SK-N-SH (cell line): ENCODE measurements at regions not wholly inside any gene's neighbourhood (a gene's known extent, or its start where the extent isn't known, plus 50 kb on each side); places are given as distances from the start of the nearest gene placed in this dataset.

Source experiments
- EP300 ChIP-seq, 2 experiments: IDR thresholded peaks; 2 replicates each; pipeline versions ENCODE4 v1.4.0 to v1.6.1; 2012; ENCODE audit warnings: borderline replicate concordance in 1 of 2, low read depth in 1 of 2, low read length in 1 of 2
- JUND ChIP-seq: IDR thresholded peaks from 2 replicates; pipeline ENCODE4 v1.4.0; 2012
- MAX ChIP-seq: IDR thresholded peaks from 2 replicates; pipeline ENCODE4 v1.4.0; 2012; ENCODE audit warnings: low read depth
- MXI1 ChIP-seq: IDR thresholded peaks from 2 replicates; pipeline ENCODE4 v1.6.1; 2012; ENCODE audit warnings: mild to moderate bottlenecking, low read depth, low read length, improper control_type of control experiment
- NFIC ChIP-seq: IDR thresholded peaks from 2 replicates; pipeline ENCODE4 v1.4.0; 2012; ENCODE audit warnings: borderline replicate concordance
- TAF1 ChIP-seq: IDR thresholded peaks from 2 replicates; pipeline ENCODE4 v1.6.1; 2012; ENCODE audit warnings: low read depth, mild to moderate bottlenecking, low read length, moderate library complexity, borderline replicate concordance
- TF ChIP-seq, protein P1 (sequence below): fragments of 200-600 bp; sonication (generic); IDR thresholded peaks from 2 replicates; pipeline ENCODE4 v1.6.1; 2017; ENCODE audit warnings: antibody characterized with exemption, mild to moderate bottlenecking, moderate library complexity

DNA sequence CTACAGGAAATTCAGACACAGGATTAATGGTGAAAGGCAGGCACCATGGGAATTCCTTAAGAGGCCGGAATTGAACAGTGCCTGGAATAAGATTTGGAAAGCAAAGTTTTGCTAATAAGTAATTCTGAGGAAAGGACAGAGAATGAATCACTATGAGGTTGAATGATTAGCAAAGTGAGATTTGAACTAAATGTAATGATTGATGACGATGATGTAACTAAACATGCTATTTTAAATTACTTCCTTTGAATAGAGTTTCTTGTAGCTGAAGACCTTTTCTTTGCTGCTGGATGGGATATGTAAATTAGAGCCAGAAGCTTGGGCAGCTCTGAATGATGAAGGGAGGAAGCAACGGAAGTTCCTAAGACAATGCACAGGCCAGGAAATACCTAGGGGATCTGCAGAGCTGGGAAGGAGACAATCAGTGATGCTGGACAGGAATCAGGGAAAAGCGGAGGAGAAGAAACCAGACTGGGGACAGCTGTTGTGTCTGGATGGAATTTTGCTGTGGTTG is 482.0 kb downstream of the PSAT1 start:
- TF ChIP-seq TAF1 (no peak), MAX (no peak), EP300 (IDR thresholded peaks at IDR 0.05; ENCODE audit: borderline replicate concordance in 1 of 2, low read depth in 1 of 2, low read length in 1 of 2) (no peak), JUND (no peak), MXI1 (no peak), NFIC (no peak)
- TF ChIP-seq, protein P1, sequence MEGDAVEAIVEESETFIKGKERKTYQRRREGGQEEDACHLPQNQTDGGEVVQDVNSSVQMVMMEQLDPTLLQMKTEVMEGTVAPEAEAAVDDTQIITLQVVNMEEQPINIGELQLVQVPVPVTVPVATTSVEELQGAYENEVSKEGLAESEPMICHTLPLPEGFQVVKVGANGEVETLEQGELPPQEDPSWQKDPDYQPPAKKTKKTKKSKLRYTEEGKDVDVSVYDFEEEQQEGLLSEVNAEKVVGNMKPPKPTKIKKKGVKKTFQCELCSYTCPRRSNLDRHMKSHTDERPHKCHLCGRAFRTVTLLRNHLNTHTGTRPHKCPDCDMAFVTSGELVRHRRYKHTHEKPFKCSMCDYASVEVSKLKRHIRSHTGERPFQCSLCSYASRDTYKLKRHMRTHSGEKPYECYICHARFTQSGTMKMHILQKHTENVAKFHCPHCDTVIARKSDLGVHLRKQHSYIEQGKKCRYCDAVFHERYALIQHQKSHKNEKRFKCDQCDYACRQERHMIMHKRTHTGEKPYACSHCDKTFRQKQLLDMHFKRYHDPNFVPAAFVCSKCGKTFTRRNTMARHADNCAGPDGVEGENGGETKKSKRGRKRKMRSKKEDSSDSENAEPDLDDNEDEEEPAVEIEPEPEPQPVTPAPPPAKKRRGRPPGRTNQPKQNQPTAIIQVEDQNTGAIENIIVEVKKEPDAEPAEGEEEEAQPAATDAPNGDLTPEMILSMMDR: no peak
